ENCODE measurements at regions not wholly inside any gene's neighbourhood (a gene's known extent, or its start where the extent isn't known, plus 50 kb on each side); places are given as distances from the start of the nearest gene placed in this dataset.

DNA sequence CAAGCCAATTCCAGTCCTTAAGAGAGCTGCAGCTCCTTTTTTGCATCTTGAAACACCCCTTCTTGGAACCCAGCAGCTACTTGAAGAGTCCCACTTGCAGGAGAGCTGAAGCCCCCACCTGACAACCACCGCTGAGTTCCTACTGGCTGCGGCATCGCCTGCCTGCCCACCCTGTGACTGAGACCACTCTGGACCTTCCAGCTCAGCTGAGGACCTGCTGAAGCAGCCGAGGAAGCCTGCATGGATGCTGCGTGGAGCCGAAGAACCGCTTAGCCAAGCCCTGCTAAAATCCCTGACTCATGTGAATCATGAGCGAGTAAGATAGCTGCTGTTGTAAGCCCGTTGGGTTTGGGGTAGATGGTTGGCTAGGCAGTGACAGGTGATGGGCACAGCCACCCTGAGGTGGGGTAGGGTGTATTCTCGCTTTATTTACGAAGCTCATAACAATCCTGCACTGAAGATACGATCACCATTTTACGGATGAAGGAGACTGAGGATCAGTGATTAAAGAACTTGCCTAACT, 78.4 kb downstream of the INHBB start:
- H3K4me3 ChIP-seq = no peak overlapping the region
- 87% methylated on average over 13 of the region's 13 CpGs for WGBS
- H3K27me3 ChIP-seq (replicated peaks; ENCODE audit: insufficient read depth) = no peaks in the 10 kb centered on the region
- peaks cover 9% of the 10 kb centered on the region for H3K4me1 ChIP-seq (replicated peaks)
- H3K27ac ChIP-seq = no peak overlapping the region
- H3K36me3 ChIP-seq = no peaks in the 10 kb centered on the region
- no peaks in the 10 kb centered on the region for H3K9me3 ChIP-seq
- no peak for DNase-seq (ENCODE audit: low spot score)
- intact Hi-C loops (cut with DNase I) = no loop called here
- TF ChIP-seq POLR2AphosphoS5 (IDR thresholded peaks at IDR 0.05) = no peak
- TF ChIP-seq, protein P1, sequence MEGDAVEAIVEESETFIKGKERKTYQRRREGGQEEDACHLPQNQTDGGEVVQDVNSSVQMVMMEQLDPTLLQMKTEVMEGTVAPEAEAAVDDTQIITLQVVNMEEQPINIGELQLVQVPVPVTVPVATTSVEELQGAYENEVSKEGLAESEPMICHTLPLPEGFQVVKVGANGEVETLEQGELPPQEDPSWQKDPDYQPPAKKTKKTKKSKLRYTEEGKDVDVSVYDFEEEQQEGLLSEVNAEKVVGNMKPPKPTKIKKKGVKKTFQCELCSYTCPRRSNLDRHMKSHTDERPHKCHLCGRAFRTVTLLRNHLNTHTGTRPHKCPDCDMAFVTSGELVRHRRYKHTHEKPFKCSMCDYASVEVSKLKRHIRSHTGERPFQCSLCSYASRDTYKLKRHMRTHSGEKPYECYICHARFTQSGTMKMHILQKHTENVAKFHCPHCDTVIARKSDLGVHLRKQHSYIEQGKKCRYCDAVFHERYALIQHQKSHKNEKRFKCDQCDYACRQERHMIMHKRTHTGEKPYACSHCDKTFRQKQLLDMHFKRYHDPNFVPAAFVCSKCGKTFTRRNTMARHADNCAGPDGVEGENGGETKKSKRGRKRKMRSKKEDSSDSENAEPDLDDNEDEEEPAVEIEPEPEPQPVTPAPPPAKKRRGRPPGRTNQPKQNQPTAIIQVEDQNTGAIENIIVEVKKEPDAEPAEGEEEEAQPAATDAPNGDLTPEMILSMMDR (IDR thresholded peaks at IDR 0.05) = no peak
- TF ChIP-seq POLR2A (IDR thresholded peaks at IDR 0.05) = no peak

DNA sequence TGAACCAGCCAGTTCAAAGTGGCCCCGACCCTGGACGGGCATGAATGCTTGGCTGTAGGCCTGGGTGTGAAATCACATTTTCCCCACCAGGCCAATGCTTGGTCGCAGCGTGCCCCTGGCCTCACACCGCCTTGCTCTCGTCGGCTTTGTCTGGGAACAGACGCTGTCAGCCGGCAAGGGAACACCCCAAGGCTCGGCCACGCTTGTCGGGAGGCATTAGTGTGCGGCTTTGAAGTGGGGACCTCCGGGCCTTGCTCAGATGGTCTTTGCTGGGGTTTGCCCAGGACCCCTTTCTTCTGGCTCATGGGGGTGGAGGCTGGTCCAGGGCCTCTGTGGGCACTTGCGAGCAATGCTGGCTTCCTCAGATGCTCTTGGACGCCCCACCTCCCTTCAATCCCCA, 79.1 kb downstream of the INHBB start:
- DNase-seq (ENCODE audit: low spot score) = no peak
- no peaks in the 10 kb centered on the region for H3K9me3 ChIP-seq
- intact Hi-C loops (cut with DNase I) = no loop called here
- peaks cover 9% of the 10 kb centered on the region for H3K4me1 ChIP-seq (replicated peaks)
- H3K27ac ChIP-seq = no peak overlapping the region
- no peaks in the 10 kb centered on the region for H3K36me3 ChIP-seq
- WGBS = 93% methylated on average over 16 of the region's 16 CpGs
- TF ChIP-seq POLR2AphosphoS5 (IDR thresholded peaks at IDR 0.05) (no peak), POLR2A (IDR thresholded peaks at IDR 0.05) (no peak)
- TF ChIP-seq, protein P1 (IDR thresholded peaks at IDR 0.05) = no peak
- no peak overlapping the region for H3K4me3 ChIP-seq
- no peaks in the 10 kb centered on the region for H3K27me3 ChIP-seq (replicated peaks; ENCODE audit: insufficient read depth)

- Histone ChIP-seq H3K36me3 (no peaks in the 10 kb centered on the region), H3K4me3 (no peak overlapping the region), H3K27ac (no peak overlapping the region), H3K27me3 (replicated peaks; ENCODE audit: insufficient read depth) (no peaks in the 10 kb centered on the region), H3K9me3 (no peaks in the 10 kb centered on the region), H3K4me1 (replicated peaks) (no peaks in the 10 kb centered on the region)
- 76% methylated on average over 6 of the region's 6 CpGs for WGBS
- DNase-seq (ENCODE audit: low spot score) = no peak
- intact Hi-C loops (cut with DNase I) = no loop called here
- no peak for TF ChIP-seq POLR2AphosphoS5 (IDR thresholded peaks at IDR 0.05)
- TF ChIP-seq POLR2A (IDR thresholded peaks at IDR 0.05) = no peak
- TF ChIP-seq, protein P1 (IDR thresholded peaks at IDR 0.05) = no peak
These were observed 82.8 kb downstream of the INHBB start for GRCh38 chr2:120428748-120429147.

GRCh38 chr2:120429586-120430500, 83.9 kb downstream of the INHBB start:
- Histone ChIP-seq H3K9me3 (no peaks in the 10 kb centered on the region), H3K36me3 (no peaks in the 10 kb centered on the region), H3K27ac (no peak overlapping the region), H3K27me3 (replicated peaks; ENCODE audit: insufficient read depth) (no peaks in the 10 kb centered on the region), H3K4me1 (replicated peaks) (no peaks in the 10 kb centered on the region), H3K4me3 (no peak overlapping the region)
- DNase-seq (ENCODE audit: low spot score) = no peak
- intact Hi-C loops (cut with DNase I) = no loop called here
- TF ChIP-seq, protein P1 (IDR thresholded peaks at IDR 0.05) = no peak
- TF ChIP-seq POLR2A (IDR thresholded peaks at IDR 0.05) (no peak), POLR2AphosphoS5 (IDR thresholded peaks at IDR 0.05) (no peak)
- 78% methylated on average over 8 of the region's 8 CpGs for WGBS

DNA sequence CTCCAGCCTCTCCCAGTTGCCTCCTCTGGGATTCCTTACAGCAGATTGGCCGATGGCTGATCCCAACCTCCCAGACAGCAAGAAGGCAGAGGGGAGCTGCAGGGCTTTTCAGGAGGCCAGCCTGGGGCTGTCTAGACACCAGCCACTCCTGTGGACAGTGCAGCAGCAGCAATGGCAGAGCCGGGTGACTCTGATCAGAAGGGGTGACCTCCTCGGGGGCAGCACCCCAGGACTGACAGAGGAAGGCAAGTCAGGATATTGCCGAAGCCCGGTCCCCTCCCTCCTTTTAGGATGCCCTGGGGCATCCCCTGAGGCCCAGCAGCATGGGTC, 84.5 kb downstream of the INHBB start:
- H3K4me1 ChIP-seq (replicated peaks) = no peaks in the 10 kb centered on the region
- no peaks in the 10 kb centered on the region for H3K9me3 ChIP-seq
- no peak for DNase-seq (ENCODE audit: low spot score)
- 85% methylated on average over 5 of the region's 5 CpGs for WGBS
- intact Hi-C loops (cut with DNase I) = no loop called here
- H3K36me3 ChIP-seq = no peaks in the 10 kb centered on the region
- H3K4me3 ChIP-seq = no peak overlapping the region
- H3K27me3 ChIP-seq (replicated peaks; ENCODE audit: insufficient read depth) = no peaks in the 10 kb centered on the region
- no peak for TF ChIP-seq POLR2AphosphoS5 (IDR thresholded peaks at IDR 0.05)
- H3K27ac ChIP-seq = no peak overlapping the region
